ENCODE measurements at regions not wholly inside any gene's neighbourhood (a gene's known extent, or its start where the extent isn't known, plus 50 kb on each side); places are given as distances from the start of the nearest gene placed in this dataset.

DNA sequence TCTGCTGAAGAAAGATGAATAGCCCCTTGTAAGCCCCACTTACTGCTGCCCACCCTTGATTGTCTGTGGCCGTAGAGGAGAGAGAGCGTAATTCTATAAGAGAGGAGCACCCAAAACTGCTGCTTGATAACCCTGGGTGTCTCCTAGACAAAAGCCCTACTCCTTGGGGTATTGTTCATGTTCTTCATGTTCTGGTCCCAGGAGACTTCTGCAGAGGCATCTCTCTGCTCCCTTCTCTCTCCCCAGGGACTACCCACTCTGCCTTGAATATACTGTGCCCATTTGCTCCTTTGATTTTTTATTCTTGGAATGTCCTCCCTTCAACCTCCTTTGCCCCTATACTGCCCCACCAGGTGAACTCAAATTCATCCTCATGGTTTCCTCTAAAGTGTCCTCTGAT, 417.8 kb upstream of the CADM1 start:
- Histone ChIP-seq H3K4me3 (ENCODE audit: low read depth in 1 of 3, low read length in 3 of 3) (no peak overlapping the region), H3K27ac (ENCODE audit: low read depth in 1 of 2, low read length in 2 of 2) (no peak overlapping the region), H3K36me3 (ENCODE audit: control insufficient read depth in 4 of 4, insufficient read depth in 3 of 4, low read depth in 1 of 4, low read length in 3 of 4) (no peaks in the 10 kb centered on the region), H3K4me1 (ENCODE audit: control insufficient read depth in 4 of 4, insufficient read depth in 4 of 4, low read length in 3 of 4) (peaks cover 0 to 1% (median 0%) of the 10 kb centered on the region in 4 donors), H3K27me3 (ENCODE audit: control insufficient read depth in 4 of 4, insufficient read depth in 4 of 4, low read length in 3 of 4) (peaks cover 0 to 2% (median 0%) of the 10 kb centered on the region in 4 donors), H3K9ac (ENCODE audit: low read depth in 1 of 2, low read length in 2 of 2) (no peak overlapping the region), H3K9me3 (ENCODE audit: control insufficient read depth in 4 of 4, low read length in 3 of 4) (no peaks in the 10 kb centered on the region)
- 76% methylated on average over 2 of the region's 2 CpGs for WGBS
- TF ChIP-seq, protein P1, sequence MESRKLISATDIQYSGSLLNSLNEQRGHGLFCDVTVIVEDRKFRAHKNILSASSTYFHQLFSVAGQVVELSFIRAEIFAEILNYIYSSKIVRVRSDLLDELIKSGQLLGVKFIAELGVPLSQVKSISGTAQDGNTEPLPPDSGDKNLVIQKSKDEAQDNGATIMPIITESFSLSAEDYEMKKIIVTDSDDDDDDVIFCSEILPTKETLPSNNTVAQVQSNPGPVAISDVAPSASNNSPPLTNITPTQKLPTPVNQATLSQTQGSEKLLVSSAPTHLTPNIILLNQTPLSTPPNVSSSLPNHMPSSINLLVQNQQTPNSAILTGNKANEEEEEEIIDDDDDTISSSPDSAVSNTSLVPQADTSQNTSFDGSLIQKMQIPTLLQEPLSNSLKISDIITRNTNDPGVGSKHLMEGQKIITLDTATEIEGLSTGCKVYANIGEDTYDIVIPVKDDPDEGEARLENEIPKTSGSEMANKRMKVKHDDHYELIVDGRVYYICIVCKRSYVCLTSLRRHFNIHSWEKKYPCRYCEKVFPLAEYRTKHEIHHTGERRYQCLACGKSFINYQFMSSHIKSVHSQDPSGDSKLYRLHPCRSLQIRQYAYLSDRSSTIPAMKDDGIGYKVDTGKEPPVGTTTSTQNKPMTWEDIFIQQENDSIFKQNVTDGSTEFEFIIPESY (IDR thresholded peaks at IDR 0.05) = no peak
- TF ChIP-seq SP1 (IDR thresholded peaks at IDR 0.05) (no peak), HNF4G (IDR thresholded peaks at IDR 0.05) (no peak), EGR1 (IDR thresholded peaks at IDR 0.05; ENCODE audit: low read depth in 2 of 2) (no peak), YY1 (IDR thresholded peaks at IDR 0.05) (no peak), RAD21 (IDR thresholded peaks at IDR 0.05) (no peak)
- TF ChIP-seq, protein P2, sequence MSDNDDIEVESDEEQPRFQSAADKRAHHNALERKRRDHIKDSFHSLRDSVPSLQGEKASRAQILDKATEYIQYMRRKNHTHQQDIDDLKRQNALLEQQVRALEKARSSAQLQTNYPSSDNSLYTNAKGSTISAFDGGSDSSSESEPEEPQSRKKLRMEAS (IDR thresholded peaks at IDR 0.05) = no peak
- DNase-seq (ENCODE audit: low spot score) = no peak

DNA sequence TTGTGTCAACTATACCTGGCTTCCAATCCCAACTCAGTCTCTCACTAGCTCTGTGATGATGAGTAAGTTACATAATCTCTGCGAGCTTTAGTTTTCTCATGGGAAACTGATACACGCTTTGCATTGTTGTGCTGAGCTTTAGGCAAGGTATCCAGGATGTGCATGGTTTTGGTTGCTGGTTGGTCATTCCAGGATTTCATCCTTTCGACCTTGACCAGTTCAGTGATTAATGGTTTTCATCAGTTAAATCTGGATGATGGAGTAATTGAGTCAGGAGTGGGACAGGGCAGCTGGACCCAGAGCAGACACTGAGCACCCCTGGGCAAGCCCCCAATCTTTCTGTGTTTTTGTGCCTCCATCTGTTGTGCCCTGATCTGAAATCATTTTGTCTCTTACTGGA, 417.3 kb upstream of the CADM1 start:
- 51% methylated on average over 3 of the region's 3 CpGs for WGBS
- H3K4me3 ChIP-seq (ENCODE audit: low read depth in 1 of 3, low read length in 3 of 3) = no peak overlapping the region
- peaks cover 0 to 2% (median 0%) of the 10 kb centered on the region in 4 donors for H3K27me3 ChIP-seq (ENCODE audit: control insufficient read depth in 4 of 4, insufficient read depth in 4 of 4, low read length in 3 of 4)
- TF ChIP-seq HNF4A (conservative IDR thresholded peaks at IDR 0.05) (peak in 1 of 2 donors; percentile 2), HNF4G (IDR thresholded peaks at IDR 0.05) (no peak)
- peaks cover 0 to 1% (median 0%) of the 10 kb centered on the region in 4 donors for H3K4me1 ChIP-seq (ENCODE audit: control insufficient read depth in 4 of 4, insufficient read depth in 4 of 4, low read length in 3 of 4)
- H3K9ac ChIP-seq (ENCODE audit: low read depth in 1 of 2, low read length in 2 of 2) = no peak overlapping the region
- no peaks in the 10 kb centered on the region for H3K36me3 ChIP-seq (ENCODE audit: control insufficient read depth in 4 of 4, insufficient read depth in 3 of 4, low read depth in 1 of 4, low read length in 3 of 4)
- DNase-seq (ENCODE audit: low spot score) = no peak
- H3K27ac ChIP-seq (ENCODE audit: low read depth in 1 of 2, low read length in 2 of 2) = no peak overlapping the region
- no peaks in the 10 kb centered on the region for H3K9me3 ChIP-seq (ENCODE audit: control insufficient read depth in 4 of 4, low read length in 3 of 4)

DNA sequence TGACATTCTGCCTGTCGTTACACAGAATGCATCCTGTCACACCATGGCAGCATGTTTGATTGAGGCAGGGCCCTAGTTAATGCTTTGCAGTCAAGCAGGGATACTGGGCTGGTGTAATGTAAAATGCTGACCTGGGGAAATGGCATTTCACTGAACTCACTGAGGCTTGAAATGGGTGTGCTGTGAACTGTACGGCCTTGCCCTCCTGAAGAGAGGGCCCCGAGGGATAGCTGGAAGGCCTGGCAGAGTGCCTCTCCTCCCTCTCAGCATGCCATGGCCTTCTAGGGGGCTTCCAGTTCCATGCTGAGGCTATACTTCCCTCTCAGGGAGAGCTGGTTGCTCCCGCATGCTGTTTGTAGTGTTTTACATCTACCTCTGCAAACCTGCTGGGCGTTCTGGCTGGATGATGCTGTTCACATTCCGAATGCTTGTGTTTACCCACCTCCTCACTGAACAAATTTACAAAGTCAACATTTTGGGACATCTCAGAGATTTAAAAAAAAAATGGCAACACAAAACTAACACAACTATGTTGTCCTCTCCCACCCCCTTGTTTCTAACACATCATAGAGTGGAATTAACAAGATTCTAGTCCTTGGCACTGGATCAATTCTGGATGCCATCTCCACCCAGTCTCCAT, 416.7 kb upstream of the CADM1 start:
- no peak for DNase-seq (ENCODE audit: low spot score)
- 37% methylated on average over 6 of the region's 6 CpGs for WGBS
- H3K9ac ChIP-seq (ENCODE audit: low read depth in 1 of 2, low read length in 2 of 2) = no peak overlapping the region

DNA sequence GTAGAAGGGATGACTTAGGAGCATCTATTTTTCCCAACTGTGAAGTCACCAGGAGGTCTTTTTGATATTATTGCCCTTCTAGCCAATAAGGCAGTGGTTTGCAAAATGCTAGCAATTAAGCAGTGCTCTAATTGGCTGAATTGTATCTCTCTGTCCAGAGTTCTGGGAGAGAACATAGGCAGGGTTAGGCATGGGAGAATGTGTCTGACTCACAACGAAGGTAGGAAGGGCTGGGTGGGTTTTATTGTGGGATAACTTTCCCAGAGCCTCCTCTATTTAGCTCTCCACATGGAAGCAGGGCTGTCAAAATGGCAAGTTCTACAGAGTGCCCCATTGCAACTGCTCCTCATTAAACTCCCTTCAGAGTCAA, 415.9 kb upstream of the CADM1 start:
- DNase-seq (ENCODE audit: low spot score) = no peak
- 38% methylated on average over 1 of the region's 1 CpG for WGBS
- H3K9ac ChIP-seq (ENCODE audit: low read depth in 1 of 2, low read length in 2 of 2) = no peak overlapping the region
- TF ChIP-seq FOXA2 (IDR thresholded peaks at IDR 0.05) (no peak), TAF1 (conservative IDR thresholded peaks at IDR 0.05) (no peak), NR2F2 (IDR thresholded peaks at IDR 0.05) (no peak), HNF4A (conservative IDR thresholded peaks at IDR 0.05) (no peak), RAD21 (IDR thresholded peaks at IDR 0.05) (no peak)
- TF ChIP-seq, protein P3, sequence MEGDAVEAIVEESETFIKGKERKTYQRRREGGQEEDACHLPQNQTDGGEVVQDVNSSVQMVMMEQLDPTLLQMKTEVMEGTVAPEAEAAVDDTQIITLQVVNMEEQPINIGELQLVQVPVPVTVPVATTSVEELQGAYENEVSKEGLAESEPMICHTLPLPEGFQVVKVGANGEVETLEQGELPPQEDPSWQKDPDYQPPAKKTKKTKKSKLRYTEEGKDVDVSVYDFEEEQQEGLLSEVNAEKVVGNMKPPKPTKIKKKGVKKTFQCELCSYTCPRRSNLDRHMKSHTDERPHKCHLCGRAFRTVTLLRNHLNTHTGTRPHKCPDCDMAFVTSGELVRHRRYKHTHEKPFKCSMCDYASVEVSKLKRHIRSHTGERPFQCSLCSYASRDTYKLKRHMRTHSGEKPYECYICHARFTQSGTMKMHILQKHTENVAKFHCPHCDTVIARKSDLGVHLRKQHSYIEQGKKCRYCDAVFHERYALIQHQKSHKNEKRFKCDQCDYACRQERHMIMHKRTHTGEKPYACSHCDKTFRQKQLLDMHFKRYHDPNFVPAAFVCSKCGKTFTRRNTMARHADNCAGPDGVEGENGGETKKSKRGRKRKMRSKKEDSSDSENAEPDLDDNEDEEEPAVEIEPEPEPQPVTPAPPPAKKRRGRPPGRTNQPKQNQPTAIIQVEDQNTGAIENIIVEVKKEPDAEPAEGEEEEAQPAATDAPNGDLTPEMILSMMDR (IDR thresholded peaks at IDR 0.05; ENCODE audit: low read depth, low read length, missing input control) = no peak
- TF ChIP-seq, protein P4, sequence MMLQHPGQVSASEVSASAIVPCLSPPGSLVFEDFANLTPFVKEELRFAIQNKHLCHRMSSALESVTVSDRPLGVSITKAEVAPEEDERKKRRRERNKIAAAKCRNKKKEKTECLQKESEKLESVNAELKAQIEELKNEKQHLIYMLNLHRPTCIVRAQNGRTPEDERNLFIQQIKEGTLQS (IDR thresholded peaks at IDR 0.05) = no peak
- peaks cover 0 to 2% (median 0%) of the 10 kb centered on the region in 4 donors for H3K27me3 ChIP-seq (ENCODE audit: control insufficient read depth in 4 of 4, insufficient read depth in 4 of 4, low read length in 3 of 4)
- no peak overlapping the region for H3K27ac ChIP-seq (ENCODE audit: low read depth in 1 of 2, low read length in 2 of 2)
- peaks cover 0 to 1% (median 0%) of the 10 kb centered on the region in 4 donors for H3K4me1 ChIP-seq (ENCODE audit: control insufficient read depth in 4 of 4, insufficient read depth in 4 of 4, low read length in 3 of 4)
- no peaks in the 10 kb centered on the region for H3K9me3 ChIP-seq (ENCODE audit: control insufficient read depth in 4 of 4, low read length in 3 of 4)
- H3K4me3 ChIP-seq (ENCODE audit: low read depth in 1 of 3, low read length in 3 of 3) = no peak overlapping the region
- no peaks in the 10 kb centered on the region for H3K36me3 ChIP-seq (ENCODE audit: control insufficient read depth in 4 of 4, insufficient read depth in 3 of 4, low read depth in 1 of 4, low read length in 3 of 4)

More for the DNA sequence above, 416.7 kb upstream of the CADM1 start:
- peak in 1 of 2 donors; percentile 10 for TF ChIP-seq HNF4A (conservative IDR thresholded peaks at IDR 0.05)
- TF ChIP-seq EGR1 (IDR thresholded peaks at IDR 0.05; ENCODE audit: low read depth in 2 of 2) = no peak
- no peak for TF ChIP-seq JUND (IDR thresholded peaks at IDR 0.05)
- no peak for TF ChIP-seq TAF1 (conservative IDR thresholded peaks at IDR 0.05)
- H3K4me3 ChIP-seq (ENCODE audit: low read depth in 1 of 3, low read length in 3 of 3) = no peak overlapping the region
- H3K27me3 ChIP-seq (ENCODE audit: control insufficient read depth in 4 of 4, insufficient read depth in 4 of 4, low read length in 3 of 4) = peaks cover 0 to 2% (median 0%) of the 10 kb centered on the region in 4 donors
- no peaks in the 10 kb centered on the region for H3K36me3 ChIP-seq (ENCODE audit: control insufficient read depth in 4 of 4, insufficient read depth in 3 of 4, low read depth in 1 of 4, low read length in 3 of 4)
- no peak overlapping the region for H3K27ac ChIP-seq (ENCODE audit: low read depth in 1 of 2, low read length in 2 of 2)
- H3K4me1 ChIP-seq (ENCODE audit: control insufficient read depth in 4 of 4, insufficient read depth in 4 of 4, low read length in 3 of 4) = peaks cover 0 to 1% (median 0%) of the 10 kb centered on the region in 4 donors
- H3K9me3 ChIP-seq (ENCODE audit: control insufficient read depth in 4 of 4, low read length in 3 of 4) = no peaks in the 10 kb centered on the region
